HG03520 (cell line): ENCODE measurements at regions not wholly inside any gene's neighbourhood (a gene's known extent, or its start where the extent isn't known, plus 50 kb on each side); places are given as distances from the start of the nearest gene placed in this dataset.

Source experiments
- ATAC-seq: cut with Tn5 transposase; IDR thresholded peaks from one replicate; pipeline ENCODE4 v1.9.1; 2021; ENCODE audit warnings: mild to moderate bottlenecking, moderate library complexity; ENCODE audit not compliant: unreplicated experiment

DNA sequence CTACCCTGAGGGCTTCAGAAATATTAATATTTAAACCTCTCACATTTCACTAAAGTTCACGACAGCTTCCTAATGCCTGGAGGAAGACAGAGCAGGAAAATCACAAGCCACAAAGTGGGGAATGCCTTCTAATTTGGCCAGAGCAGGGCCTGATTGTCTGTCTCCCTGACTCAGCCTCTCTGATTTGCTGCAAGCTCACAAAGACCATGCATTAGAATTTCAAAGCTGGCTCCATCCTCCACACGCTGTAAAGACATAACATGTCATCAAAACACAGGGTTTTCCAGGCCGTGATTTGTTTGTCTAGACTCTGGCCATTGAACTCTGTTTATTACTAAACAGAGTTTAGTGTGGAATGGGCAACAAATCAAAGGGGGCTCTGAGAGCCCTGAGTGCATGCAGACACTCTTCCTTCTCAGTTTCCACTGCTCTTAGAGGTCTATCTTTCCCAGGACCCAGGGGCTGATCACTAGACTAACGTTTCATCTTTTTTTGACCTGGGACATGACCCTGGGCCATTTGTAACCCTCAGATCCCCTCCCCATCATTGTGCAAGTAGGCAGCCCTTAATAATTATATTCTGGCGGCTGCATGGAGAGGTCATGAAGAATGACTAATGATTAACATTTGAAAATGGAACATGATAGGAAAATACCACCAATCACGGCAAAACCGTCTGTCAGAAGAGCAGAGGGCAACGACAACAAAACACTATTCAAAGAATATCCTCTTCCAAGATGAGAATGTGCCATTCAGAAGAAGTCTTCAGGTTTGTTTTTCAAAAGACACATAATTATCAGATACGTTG lies 140.2 kb downstream of the ENC1 start:
- no peak for ATAC-seq

DNA sequence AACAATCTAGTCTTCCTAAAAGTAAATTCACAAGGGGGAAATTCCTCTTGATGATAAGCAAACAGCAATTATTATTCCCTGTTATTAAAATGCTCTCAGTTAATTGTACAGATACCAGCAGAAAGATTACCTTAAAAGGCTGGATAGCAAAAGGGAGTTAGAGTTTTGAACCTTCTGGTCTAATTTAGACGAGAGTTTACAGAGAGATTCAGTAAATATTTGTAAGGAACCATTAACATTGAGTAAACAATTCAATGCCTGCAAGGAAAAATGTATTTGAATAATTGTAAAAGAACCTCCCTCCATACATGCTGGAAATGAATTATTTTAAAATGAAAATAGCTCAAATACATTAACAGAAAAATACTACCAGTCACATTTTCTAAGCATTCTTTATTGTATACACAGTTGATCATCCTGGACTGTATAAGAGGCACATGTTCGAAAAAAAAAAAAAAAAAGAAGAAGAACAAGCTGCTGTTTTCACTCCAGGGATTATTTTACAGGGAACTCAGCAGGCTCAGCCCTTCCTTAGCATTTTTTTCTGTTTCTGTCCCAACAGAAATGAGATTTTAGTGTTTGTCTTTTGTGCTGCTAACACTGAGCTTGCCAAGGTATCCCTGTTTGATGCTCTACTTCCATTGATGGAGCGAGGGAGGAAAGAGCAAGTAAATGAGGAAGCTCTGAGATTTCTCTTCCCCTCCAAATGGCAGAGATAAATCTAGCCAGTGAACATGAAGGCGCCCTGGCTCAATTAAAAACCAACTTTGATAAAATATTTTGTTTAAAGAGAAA lies 141.1 kb downstream of the ENC1 start:
- no peak for ATAC-seq

DNA sequence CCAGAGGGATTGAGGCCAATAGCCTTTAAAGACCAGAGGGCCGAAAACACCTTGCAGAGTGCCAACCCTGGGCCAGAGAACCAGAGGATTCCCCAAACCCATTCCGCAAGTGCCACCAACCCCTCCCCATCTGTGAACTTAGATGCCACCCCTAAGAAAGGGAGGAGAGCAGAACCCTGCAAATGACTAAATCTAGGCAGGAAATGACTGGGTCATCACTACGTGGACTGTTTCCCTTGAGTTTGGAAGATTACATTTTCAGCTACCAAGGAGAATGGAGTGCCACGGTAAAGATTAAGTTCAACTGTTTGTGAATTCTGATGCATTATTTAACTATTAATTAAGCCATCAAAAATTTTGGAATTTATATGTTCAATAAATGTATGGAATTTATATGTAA lies 142.8 kb downstream of the ENC1 start:
- ATAC-seq = no peak

DNA sequence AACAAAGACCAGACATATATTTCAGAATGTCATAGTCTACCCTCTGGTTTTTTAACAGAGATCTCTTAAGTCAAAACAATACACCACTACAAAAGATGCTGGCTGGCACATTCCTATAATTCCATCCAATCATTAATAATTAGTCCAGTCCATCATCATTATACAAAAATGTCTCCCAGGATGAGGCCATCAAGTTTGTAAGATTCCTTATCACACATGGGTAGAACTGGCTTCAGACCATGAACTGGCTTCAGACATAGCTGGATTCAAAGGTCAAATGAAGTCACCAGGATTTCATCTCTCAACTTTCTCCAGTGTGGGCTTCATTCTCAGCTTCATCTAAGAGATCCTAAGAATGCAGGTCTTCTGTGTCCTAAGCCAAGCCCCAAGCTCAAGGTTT lies 147.1 kb downstream of the ENC1 start:
- no peak for ATAC-seq

DNA sequence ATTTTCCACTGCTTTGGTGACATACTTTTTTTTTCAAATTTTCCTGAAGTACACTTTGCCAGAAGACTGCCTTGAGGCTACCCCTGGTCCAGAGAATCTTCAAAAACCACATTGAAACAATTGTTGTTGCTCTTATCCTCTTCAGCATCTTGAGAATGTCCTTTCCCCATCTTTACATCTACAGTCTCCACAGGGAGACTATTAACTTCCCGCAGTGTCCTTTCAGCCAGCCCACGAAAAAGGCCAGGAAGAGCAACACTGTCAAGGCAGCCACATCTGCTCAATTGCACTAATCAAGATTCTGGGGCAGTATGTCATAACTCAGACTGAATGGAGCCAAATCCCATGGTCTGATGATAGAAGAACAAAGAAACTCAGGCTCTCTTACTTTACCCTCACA lies 148.3 kb downstream of the ENC1 start:
- ATAC-seq = no peak

DNA sequence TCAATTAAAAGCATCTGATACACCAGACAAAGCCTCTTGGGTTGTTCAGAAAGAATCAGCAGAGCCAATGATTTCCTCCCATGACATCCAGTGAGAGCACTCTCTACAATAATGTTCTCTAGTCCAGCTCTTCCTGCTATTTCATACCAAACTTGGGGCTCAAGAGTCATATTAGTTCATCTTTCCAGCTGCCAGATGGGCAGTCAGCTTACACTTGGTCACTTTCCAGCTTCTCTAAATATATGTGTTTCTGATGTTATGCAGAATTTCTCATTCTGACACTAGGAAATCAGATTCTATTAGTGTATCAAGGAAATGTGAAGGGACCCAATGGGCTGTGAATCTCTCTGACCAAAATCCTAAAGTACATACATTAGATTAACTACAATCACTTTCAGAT lies 148.9 kb downstream of the ENC1 start:
- ATAC-seq = no peak

DNA sequence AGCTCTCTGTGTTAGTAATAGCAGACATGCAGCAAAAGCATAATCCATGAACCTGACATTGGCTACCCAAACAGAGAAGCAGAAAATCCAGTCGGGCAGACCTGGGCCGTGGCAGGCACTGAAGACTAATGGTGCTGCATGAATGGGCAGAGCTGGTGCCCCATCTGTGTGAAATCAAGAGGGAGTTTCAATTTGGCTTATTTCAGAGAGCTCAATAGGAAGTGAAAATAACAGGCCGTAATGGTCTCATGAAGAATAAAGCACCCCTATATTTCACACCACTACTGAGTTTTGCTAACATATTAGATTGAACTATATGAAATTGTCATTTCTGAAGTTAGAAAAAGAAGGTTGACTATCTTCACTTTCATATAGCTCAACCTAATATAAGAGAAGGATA lies 149.7 kb downstream of the ENC1 start:
- peak; percentile 93 for ATAC-seq

DNA sequence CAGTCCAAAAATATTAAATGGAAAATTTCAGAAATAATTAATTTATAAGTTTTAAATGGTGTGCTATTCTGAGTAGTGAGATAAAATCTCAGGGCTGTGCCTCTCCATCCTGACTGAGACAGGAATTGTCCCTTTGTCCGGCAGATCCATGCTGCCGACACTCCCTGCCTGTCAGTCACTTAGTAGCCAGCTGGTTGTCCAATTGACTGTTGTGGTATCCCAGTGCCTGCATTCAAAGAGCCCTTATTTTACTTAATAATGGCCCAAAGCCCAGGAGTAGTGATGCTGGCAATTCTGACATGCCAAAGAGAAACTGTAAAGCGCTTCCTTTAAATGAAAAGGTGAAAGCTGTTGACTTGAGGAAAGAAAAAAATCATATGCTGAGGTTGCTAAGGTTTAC lies 157.5 kb downstream of the ENC1 start:
- no peak for ATAC-seq

DNA sequence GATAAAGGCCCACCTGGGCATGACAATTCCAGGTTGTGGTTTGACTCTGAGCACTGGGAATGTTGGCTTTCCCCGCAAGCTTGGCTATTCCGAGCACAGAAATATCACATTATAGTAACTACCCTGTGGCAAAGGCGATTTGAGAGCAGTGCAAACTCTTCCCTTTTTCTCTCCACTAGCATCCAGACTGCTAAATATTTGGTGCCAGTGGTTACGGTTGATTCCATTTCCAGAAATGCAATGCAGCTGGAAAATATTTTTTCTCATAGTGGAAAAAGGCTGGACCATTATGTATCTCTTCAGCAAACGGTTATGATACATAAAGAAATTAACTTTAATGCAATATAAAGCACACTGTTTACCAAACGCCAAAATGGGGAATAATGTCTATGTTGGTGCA lies 158.0 kb downstream of the ENC1 start:
- no peak for ATAC-seq

DNA sequence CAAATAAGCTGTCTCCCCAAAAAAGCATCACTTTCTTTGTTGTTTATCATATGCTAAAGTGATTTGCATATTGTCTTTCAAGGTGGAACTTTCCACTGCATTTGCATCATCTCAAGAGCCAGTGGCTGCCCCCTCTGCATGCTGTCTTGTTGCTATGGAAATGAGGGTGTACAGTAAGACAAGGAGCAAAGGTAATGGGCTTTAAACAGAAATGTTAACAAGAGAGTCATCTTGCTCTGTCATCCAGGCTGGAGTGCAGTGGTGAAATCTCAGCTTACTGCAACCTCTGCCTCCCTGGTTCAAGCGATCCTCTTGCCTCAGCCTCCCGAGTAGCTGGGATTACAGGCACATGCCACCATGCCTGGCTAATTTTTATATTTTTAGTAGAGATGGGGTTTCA lies 159.2 kb downstream of the ENC1 start:
- ATAC-seq = peak; percentile 92

DNA sequence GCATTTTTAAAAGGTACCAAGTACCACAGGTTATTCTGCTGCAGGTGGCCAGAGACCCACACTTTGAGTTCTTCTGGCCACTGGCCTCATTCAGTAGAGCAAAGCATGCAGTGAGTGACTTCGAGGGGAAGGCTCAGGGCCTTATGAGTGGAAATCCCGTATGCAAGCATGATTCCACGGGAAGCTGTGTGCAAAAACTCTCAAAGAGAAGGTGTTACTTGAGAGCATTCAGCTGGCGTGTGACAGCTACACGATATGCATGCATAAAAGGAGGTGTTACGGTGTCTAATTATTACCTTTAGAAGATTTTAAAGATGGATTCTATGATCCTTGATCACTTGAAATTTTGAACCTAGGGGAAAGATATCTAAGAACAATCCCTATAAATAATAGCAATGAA lies 160.3 kb downstream of the ENC1 start:
- ATAC-seq = no peak

DNA sequence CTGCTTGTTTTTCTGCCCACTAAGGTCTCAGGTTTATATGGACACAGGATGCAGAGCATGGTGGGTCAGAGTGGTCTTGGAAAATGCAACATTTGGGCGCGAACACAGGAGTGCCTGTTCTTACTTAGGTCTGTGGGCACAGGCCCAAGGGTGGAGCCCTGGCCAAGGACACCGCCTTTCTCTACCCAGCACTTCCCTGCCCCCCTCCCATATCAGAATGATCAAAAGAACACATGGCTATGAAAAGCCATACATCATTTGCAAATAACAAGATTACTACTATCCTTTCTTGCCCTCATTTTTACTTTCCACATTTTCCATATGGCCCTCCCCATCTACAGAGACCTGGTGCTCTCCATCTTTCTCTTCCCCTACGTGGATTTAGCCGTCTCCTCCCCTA lies 162.2 kb downstream of the ENC1 start:
- no peak for ATAC-seq

DNA sequence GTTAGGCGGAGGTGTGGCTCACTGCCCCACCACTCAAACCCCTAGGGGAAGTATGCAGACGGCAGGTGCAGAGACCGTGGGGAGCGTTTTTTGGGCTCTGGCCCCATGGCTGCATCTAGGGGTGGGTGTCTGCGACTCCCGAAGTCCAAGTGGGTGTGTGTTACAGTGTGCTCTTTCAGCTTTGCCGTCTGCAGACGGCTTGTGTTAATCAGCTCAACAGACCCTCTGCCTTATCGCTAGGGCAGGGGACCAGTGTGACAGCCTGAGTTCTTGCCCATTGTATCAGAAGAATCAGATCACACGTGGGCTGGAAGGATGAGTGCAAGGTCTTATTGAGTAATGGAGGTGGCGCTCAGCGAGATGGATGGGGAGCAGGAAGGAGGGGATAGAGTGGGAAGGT lies 162.8 kb downstream of the ENC1 start:
- no peak for ATAC-seq

DNA sequence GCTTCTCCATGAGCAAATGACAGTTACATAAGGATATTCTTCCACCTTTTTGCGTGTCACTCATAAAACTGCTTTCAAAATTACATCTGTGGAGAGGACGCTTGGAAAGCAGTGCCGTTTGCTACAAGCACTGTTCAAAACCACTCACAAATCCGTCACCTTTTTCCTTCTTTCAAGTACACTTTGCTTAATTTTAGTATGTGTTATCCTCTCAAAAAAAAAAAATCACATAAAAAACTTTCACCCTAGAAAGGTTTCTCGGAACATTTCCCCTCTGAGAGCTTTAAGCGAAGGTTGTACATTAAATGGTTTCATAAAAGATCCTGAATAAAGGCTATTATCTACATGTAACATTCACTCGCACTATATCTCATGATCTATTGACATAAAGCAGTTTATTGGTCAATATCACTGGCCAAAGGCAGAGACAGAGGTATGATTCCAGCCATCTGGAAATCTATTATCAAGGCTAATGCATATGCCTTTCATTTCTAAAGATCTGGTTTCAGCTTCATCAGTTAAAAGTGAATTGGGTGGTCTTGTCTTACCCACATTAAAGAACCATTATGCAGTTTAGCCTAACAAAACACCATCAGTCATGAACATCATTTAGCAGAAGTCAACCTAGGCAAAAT lies 163.6 kb downstream of the ENC1 start:
- ATAC-seq = no peak

DNA sequence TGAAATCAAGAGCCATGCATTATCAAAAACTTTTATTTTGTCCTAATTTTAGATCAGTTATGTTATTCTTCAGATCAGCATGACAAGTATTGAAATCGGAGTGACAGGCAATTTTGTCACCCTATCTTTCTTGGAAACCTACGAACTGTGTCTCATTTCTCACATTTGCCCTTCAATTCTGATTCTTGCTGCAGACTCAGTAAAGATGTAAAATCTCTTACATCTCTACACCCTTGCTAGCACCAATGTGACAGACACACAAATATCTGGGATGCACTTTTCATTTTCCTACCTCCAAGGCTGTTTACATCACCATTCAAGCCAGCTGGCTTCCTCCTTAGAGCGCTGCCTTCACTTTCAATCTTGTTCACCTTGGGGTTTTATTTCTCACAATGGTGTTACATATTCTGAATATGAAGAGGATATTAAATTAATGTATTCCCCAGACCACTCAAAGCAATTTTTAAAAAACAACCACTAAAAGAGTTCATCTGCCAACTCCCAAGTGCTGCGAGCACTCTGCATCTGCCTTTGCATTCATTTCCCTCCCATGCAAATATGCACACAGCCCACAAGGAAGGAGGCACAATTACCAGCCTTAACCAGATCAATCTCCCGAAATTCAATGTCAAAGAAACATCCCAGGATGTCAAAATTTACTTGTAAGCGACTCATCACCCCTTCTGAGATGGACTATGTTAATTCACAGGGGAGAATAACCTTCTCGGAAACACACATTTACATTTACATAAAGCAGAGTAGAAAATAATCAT lies 164.3 kb downstream of the ENC1 start:
- ATAC-seq = no peak

DNA sequence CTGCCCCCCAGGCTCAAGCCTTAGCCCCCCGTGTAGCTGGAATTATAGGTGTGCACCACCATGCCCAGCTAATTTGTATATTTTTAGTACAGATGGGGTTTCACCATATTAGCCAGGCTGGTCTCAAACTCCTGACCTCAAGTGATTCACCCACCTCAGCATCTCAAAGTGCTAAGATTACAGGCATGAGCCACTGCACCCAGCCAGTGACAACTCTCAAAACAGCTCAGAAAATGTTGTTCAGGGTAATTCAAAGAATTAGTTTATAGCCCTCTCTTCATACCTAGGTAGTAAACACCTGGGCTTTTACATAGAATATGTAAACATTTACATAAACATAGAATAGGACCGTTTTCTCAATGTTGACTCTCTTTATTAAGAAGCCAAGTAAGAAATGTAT lies 168.7 kb downstream of the ENC1 start:
- no peak for ATAC-seq

DNA sequence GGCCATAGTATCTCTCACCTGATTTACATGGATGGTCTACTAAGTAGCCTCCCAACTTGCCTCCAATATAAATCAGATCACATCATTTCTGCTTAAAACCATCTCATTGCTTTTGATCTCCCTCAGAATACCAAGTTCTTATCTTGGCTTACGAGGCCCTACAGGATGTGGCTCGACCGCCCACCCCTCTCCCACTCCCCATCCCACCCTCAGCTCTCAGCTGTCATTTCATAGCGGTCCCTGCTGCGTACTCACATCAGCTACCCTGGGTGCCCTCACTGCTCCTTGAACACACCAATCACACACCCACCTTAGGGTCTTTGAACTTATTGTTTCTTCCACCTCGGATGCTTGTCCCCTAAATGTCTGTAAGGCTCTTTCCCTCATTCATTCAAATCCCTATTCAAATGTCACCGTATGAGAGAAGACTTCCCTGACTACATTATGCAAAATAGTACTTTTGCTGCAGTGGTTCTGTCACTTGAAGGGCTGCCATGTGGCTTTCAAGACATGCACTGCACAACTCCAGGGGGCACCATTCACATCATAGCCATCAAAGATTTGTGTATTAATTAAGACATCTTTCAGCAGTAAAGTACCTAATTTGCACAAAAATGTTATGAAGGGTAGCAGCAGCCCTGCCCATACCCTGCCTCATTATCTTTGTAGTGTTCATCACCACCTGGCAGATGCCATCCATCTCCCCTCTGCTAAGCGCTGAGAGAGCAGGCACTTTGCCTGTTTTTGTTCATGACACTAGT lies 171.1 kb downstream of the ENC1 start:
- no peak for ATAC-seq

DNA sequence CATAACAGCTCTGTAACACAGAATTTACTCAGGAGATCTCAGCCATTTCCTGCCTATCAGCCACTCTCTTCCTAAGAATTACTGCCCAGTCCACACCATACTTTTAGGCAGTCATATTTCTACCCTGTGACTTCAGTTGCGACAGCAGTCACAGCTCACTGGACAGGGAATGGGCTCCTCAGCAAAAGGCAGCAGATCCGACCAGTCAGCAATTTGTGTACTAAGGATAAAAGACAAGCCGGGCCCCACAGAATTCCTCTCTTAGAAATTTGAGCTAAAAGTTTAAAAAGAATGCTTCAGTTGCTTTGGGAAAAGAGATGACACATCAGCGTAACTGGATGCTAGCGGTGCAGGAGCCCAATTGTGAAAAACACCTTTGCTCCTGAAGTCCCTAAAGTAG lies 172.1 kb downstream of the ENC1 start:
- no peak for ATAC-seq

DNA sequence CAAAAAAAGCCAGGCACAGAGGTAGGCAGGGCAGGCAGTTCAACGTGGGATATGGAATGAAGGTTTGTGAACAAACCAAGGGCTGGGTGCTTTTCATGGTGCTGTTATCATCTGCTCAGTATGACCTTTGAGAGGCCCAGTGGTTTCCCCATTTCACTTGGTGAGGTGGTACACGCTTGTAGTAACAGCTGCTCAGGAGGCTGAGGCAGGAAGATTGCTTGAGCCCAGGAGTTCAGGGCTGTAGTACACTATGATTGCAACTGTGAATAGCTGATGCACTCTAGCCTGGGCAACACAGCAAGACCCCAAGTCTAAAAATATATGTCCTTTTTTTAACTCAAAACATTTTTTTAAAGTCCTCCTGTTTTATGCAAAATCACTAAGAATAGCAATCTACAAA lies 174.8 kb downstream of the ENC1 start:
- ATAC-seq = no peak

DNA sequence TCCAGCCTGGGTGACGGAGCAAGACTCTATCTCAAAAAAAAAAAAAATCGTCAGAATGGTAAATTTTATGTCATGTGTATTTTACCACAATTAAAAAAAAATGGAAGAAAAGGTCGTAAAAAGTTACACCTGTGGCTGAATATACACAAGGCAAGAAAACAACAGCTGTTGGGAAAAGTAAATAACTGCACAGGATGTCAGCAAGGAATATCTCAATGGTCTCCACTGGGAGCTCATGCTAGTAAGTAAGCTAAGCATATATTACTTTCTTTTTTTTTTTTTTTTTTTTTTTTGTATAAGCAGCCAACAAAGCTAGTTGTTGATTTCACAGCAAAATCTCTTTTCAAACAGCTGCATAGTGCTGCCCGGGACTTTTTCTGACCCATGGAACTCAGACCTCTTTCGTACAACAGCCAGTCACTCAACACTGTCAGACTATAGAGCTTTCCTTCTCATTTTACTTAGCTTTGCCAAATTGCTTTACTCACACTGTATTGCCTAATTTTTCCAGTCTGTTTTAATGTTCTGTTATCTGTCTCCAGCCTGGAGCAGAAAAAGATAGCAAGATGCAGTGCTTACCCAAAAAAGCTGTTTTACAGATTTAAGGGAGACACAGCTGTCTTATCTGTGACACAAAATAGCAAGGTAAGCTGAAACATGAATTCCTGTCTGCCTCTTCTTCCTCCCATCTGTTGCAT lies 175.9 kb downstream of the ENC1 start:
- ATAC-seq = no peak
